ENCODE measurements at regions not wholly inside any gene's neighbourhood (a gene's known extent, or its start where the extent isn't known, plus 50 kb on each side); places are given as distances from the start of the nearest gene placed in this dataset.
A peak's percentile ranks its signal among the peaks of the same experiment; 100 is the strongest.

DNA sequence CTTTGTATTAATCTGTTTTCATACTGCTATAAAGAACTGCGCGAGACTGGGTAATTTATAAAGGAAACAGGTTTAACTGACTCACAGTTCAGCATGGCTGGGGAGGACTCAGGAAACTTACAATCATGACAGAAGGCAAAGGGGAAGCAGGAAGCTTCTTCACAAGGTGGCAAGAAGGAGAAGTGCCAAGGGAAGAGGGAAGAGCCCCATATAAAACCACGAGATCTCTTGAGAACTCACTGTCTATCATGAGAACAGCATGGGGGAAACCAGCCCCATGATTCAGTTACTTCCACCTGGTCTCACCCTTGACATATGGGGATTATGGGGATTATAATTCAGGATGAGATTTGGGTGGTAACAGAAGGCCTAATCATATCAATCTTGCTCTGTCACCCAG, 60.9 kb upstream of the CHD1 start:
- DNase-seq, result peak; percentile 94

DNA sequence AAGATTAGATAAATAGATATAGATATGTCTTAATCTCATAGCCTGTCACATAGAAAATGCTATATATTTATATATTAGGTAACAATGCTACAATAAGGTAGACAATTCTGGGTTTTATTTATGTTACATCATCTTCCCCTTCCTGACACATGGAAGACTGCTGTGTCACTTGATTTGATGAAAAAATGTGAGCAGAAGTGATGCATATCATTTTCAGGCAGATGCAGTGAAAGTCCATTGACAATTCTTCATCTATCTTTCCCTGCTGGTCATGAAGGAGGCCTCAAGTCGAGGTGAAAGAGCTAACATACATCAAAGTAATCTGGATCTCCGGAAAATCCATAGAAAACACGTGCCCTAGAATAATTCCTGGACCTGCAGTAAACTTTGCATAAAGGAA, 57.8 kb upstream of the CHD1 start:
- DNase-seq, result no peak

DNA sequence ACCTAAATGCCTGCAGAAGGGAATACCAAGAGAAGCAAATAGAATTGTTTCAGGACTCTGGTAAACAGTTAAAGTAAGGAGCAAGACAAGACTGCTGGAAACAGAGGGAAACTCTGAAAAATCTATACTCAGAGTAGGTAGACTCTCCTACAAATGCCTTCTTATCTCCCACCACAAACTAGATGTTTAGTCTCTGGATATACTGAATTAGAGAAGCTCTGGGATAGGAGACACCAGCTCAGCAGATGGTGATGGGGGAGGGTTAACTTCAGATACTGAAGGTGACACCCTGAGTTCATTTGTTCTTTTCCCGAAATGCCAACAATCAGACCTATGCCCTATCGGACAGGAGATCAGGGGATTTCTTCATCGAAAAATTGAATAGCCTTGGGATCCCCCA, 54.1 kb upstream of the CHD1 start:
- DNase-seq, result no peak

Data from MV-4-11 (cell line).